HPDE6-E6E7 (cell line): ENCODE measurements at regions not wholly inside any gene's neighbourhood (a gene's known extent, or its start where the extent isn't known, plus 50 kb on each side); places are given as distances from the start of the nearest gene placed in this dataset.

Experiments
- DNase-seq: peaks from one replicate; pipeline ENCODE4 v3.0.0; 2011; ENCODE audit warnings: missing footprints; ENCODE audit errors: extremely low spot score

DNA sequence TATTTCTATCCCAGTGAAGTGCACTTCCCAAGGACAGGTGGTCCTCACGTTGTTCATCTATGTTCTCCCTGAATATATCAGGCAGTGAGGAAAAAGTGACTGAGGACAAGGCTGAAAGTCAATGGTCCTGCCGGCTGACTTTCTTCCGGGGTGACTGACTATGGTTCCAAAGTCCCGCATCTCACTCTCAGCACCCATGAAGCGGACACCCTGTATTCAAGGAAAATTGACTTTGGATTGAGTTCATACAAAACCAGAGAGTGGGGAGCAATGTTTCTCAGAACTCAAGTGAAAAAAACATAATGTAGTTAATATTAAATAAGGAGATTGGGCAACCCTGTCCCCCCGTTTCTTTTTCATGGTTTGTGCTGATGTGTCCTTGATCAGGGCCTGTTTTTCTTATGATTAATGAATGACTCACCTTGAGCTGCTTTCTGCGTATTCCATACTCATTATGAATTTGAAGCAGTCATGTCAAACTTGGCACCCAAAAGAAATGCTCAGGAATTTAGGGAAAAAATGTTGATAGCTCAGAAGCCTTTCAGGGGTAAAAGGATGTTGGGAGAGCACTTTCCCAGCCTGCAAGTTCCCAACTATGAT lies 184.0 kb downstream of the CYLD start:
- peak; percentile 84 for DNase-seq

DNA sequence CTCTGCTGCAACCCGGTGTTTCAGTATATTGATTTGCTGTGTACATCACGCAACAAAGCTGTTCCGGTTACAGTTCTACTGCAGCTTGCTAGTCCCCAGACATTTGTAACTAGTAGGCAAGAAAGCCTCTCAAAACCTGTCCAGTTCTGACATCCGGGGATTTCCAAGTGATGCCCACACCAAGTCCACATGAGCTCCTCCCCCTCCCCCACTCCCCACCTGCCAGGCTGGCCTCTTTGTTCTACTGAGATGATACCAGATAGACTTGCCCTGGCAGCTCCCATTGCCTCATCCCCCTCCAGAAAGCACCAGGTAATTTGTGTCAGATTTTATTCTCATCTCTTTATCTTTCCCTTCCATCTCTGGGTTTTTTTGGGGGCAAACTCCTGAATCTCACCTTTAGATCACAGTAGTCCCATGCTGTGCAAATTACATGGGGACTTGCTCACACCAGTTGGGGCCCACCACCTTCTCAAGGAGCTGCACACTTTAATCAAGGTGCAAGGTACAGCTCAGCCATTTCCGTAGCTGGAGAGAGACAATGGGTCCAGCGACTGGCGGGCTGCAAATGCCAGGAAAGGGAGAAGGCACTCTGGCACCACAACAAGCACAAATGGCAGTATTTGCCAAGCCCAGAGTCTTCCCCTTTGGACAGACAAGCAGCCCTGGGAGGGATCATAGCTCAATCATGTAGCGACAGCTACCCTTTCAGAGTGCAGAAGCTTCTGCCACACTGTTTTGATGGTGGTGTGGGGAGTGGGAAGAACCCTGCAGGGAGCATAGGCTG lies 183.1 kb downstream of the CYLD start:
- no peak for DNase-seq

DNA sequence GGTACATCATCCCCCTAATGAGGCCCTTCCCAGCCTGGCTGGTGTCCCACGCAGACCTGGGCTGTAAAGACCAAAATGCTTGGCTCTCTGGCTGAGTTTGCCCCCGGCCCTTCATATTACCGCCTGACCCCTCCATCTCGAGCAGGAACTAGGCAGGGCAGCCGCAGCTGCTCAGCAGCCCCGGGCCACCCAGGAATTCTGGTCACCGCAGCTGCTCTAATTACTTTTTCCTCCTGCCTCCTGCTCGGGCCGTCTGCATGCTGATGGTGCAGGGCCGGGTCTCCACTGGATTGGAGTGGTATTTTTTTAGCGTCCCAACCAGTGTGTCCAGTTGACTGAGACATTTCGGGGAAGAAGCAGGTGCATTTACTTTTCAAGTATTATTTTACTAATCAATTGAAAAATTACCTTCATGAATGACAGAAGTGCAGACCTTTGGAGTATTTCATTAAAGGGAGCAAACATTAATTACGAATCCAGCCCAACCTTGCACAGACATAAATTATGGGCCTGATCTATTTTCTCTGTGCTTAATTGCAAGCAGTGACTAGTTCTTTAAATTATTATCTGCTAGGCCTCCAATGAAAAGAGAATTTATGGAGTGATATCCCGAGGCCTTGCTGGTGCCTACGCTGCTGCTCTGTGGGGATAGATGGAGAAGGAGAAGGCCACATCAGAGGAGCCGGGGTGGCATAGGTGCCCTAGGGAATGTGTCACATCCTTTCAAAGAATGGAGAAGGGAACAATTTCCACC lies 176.2 kb downstream of the CYLD start:
- DNase-seq: no peak

- DNase-seq: peak; percentile 81
Measured at GRCh38 chr16:50916040-50916439, 174.2 kb downstream of the CYLD start.

GRCh38 chr16:50915120-50915519 lies 173.2 kb downstream of the CYLD start:
- DNase-seq: no peak

DNA sequence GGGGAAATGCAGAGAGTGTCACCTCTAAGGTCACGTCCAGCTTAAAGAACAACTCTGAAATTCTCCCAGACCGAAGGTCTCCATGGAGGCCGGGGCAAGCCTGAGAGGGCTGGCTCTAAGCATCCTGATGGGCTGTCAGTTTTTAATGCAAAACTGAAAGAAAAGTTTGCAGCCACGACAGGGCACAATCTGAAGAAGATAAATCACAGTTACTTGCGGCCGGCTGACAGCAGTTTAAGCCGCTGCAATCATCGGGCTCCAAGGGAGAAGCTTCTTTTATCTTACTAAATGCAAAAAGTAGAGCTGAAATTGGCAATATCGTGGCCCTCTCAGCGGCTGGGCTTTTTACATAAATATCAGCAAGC lies 168.8 kb downstream of the CYLD start:
- no peak for DNase-seq

- no peak for DNase-seq
Measured at GRCh38 chr16:50909831-50910735, 168.2 kb downstream of the CYLD start.

DNA sequence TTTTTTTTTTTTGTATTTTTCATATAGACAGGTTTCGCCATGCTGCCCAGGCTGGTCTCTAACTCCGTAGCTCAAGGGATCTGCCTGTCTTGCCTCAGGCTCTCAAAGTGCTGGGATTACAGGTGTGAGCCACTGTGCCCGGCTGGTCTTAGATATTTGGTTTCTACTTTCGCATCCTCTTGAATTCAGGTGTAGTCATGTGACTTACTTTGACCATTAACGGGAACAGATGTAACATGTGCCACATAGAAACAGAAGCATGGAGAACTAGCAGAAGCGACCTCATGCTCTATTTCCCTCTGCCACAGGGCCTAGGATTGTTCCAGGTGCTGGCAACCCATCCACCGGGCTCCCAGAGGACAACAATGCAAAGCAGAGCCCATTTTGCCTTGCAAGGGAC lies 166.6 kb downstream of the CYLD start:
- DNase-seq: no peak

DNA sequence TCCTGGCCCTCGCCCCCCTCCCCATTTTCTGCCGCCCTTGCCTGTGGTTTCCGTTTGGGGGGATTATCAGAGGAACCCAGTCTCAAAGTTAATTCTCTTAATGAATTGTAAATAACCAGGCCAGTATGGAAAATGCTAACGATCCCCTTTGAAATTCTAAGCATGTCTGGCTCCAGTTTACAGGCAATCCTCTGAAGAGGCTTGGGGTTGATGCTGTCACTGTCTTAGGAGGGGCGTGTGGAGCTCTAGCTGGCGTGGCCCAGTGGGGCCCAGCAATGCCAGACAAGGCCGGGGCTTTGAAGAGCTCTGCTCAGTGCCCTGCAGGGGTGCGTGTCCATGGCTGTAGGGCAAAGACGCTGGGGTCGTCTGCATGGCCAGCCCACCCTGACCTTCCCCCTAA lies 164.6 kb downstream of the CYLD start:
- no peak for DNase-seq

- no peak for DNase-seq
Measured at GRCh38 chr16:50902457-50902856, 160.6 kb downstream of the CYLD start.

GRCh38 chr16:50901062-50901461 lies 159.2 kb downstream of the CYLD start:
- DNase-seq: no peak

DNA sequence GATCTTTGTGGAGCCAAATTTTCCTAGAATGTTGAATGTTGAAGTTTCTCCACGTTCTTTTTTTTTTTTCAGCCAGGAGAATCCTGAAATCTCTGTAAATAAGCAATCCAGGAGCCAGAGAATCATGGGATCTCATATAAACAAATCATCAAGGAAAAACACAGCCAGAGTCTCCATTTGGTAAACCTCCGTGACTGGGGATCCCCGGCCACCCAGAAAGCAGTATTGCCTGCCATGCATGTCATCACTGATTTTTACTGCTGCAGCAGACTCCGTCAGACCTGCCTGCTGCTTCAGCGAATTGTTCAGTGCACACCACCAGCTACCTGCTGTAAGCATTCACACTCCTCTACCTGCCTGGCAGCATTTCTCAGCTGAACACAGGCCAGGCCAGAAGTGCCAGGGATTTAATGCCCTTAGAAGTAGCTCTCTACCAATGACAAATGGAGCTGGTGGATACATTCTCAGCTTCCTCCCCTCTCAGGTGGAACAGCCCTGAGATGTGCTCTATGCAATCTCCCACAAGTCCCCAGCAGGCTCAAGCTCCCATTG lies 158.6 kb downstream of the CYLD start:
- DNase-seq: no peak

DNA sequence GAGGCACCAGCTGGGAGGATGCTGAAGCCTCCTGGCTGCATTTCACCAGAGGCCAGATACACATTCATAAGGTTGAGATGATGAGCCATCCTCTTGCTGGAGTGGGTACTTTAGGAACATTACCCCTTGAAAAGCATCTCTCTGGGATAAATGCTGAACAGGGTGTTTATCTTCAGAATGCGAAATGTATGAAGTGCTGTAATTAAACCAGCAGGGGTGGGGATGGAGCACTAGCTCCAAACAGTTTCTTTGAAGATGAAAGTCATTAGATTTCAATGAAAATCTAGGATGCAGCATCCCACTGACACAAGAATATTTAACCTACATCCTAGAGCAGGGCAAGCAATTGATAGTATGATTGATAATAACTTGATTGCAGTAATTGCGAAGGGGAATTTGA lies 158.1 kb downstream of the CYLD start:
- no peak for DNase-seq

GRCh38 chr16:50889746-50890145 lies 147.9 kb downstream of the CYLD start:
- no peak for DNase-seq

GRCh38 chr16:50889276-50889675 lies 147.4 kb downstream of the CYLD start:
- DNase-seq: no peak

DNA sequence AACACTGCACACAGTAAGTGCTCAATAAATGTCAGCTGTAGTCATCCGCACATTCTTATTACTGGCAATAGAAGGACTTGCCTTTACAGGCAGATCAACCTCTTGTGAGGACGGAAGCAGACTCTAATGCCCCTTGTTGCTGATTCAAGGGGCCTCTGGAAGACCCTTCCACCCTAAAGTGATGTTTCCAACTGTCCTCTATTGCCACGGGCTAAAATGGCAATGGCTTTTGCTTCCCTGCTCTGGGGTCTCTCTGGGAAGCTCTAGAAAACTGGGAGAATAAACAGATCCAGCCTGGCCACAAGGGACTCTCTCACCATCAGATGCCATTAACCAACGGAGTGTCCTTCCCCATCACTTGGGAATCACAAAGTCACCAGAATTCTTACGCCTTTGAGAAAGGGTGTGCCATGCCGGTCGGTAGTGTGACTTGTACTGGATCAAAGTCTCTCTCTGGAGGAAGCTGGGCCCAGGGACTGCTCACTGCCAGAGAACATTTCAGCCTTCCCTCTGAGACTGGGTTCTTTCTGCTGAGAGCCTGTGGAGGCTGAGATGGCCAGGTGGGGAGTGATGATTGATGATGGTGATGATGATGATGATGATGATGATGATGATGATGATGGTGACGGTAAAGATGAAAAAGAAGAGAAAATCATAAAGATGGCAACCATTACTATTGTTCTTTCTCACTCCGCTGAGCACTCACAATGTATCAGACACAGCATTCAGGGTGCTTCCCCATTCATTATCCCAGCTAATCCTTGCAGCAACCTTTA lies 146.8 kb downstream of the CYLD start:
- DNase-seq: no peak

DNA sequence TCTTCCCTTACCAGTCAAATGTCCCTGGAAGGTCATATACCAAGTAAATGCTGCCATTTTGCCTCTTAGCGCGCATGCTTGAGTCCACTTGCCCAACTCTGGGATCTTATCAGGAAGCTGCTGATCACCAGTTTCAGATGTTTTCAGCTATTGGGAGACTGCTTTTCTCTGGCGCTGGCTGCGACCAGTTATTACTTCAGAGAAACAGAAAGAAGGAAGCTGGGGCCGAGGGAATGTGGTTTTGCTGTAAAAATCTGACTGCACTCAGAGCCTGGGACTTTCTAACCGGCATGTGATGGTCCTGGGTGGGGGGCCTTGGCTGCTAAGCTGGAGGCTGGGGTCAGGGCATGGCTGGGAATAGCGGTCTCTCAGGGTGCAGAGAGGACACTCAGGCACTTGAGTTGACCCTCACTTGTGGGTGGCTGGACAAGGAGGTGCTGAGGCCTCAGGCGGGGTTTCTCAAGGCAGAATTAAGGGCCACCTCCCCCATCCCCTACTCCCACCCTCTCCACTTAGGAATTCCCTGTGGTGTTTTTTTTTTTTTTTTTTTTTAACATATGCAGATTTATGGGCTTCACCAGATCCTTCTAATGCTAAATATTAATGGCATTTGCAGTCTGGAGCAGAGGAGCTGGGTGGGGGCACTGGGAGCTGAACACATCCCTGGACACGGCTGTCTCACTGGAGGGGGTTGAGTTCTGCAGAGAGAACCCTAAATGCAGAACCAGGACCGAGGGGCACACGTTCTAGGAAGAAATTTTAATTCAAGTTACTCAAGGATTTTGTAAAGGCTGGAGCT lies 145.8 kb downstream of the CYLD start:
- DNase-seq: no peak

- peak; percentile 50 for DNase-seq
Measured at GRCh38 chr16:50884066-50884860, 142.4 kb downstream of the CYLD start.

- no peak for DNase-seq
Measured at GRCh38 chr16:50881956-50882355, 140.1 kb downstream of the CYLD start.
